Keratinocyte (primary cell): ENCODE measurements at regions not wholly inside any gene's neighbourhood (a gene's known extent, or its start where the extent isn't known, plus 50 kb on each side); places are given as distances from the start of the nearest gene placed in this dataset.

ENCODE experiments used
- EZH2 ChIP-seq: IDR thresholded peaks from one replicate; pipeline ENCODE4 v1.6.1; 2012; ENCODE audit warnings: inconsistent platforms, mild to moderate bottlenecking, low read length, moderate library complexity
- TF ChIP-seq, protein P1 (sequence below), 3 experiments: IDR thresholded peaks in 1 of 3; conservative IDR thresholded peaks in 1 of 3; optimal IDR thresholded peaks in 1 of 3; 2 replicates in 2 of 3; 3 replicates in 1 of 3; pipeline versions ENCODE3 to v1.5.1; 2011; ENCODE audit warnings: low read length in 3 of 3, mild to moderate bottlenecking in 3 of 3, moderate library complexity in 2 of 3, control low read depth in 1 of 3, inconsistent platforms in 1 of 3; ENCODE audit not compliant: insufficient read depth in 2 of 3; ENCODE audit errors: extremely low read depth in 1 of 3

DNA sequence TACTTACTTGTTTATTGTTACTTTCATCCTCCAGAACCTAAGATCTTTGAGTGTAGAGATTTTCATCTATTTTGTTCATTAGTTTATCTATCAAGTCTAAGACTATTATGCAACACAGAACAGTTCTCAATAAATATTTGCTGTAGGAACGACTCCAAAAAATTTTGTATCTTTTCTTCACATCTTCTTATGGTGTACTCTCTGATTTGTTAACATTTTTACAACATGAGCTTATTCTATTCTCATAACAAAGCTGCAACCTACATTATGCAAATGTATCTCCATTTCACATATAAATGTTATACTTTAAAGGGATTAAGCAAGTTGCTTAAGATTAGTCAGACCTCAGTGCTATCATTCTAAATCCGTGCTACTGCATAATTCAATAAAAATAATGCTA is 514.2 kb upstream of the ZP4 start:
- TF ChIP-seq, protein P1, sequence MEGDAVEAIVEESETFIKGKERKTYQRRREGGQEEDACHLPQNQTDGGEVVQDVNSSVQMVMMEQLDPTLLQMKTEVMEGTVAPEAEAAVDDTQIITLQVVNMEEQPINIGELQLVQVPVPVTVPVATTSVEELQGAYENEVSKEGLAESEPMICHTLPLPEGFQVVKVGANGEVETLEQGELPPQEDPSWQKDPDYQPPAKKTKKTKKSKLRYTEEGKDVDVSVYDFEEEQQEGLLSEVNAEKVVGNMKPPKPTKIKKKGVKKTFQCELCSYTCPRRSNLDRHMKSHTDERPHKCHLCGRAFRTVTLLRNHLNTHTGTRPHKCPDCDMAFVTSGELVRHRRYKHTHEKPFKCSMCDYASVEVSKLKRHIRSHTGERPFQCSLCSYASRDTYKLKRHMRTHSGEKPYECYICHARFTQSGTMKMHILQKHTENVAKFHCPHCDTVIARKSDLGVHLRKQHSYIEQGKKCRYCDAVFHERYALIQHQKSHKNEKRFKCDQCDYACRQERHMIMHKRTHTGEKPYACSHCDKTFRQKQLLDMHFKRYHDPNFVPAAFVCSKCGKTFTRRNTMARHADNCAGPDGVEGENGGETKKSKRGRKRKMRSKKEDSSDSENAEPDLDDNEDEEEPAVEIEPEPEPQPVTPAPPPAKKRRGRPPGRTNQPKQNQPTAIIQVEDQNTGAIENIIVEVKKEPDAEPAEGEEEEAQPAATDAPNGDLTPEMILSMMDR (optimal IDR thresholded peaks at IDR 0.05 in 1 of 3, IDR thresholded peaks at IDR 0.05 in 1 of 3, conservative IDR thresholded peaks at IDR 0.05 in 1 of 3; ENCODE audit: extremely low read depth in 1 of 3, insufficient read depth in 2 of 3, low read length in 3 of 3) = no peak
- TF ChIP-seq EZH2 = no peak
